Activated CD4-positive, alpha-beta T cell treated with anti-CD3 and anti-CD28 coated beads, Interleukin-2, amount 50 U/mL, for 24 hours (primary cell): ENCODE measurements at regions not wholly inside any gene's neighbourhood (a gene's known extent, or its start where the extent isn't known, plus 50 kb on each side); places are given as distances from the start of the nearest gene placed in this dataset.
"Not testable (repeated sequence)": the region's sequence is repeated elsewhere in the genome, so short reads cannot be mapped to it uniquely, and the experiment has no call there.

ENCODE experiments used
- DNase-seq, 2 donors: peaks; one replicate each; pipeline ENCODE4 v3.0.0-alpha.2; 2020; ENCODE audit warnings: low read depth in 1 of 2, low spot score in 1 of 2

DNA sequence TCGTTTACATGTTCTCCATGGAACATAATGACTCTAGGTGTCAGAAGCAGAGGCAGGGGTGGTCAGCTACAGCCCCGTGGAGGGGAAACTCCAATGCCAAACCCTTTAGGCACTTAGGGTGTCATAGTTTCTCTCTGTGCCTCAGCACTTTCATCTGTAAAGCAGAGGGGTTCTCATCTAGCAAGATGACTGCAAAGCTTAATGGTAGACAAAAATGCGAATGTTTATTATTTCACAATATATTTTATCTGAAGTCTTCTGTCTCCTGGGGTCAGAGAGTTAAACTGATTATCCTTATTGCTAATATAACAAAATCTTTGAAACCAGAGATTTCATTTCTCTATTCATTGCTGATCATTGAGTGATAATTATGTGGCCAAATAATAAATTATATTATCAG is 522.5 kb downstream of the TSN start:
- no peak for DNase-seq

DNA sequence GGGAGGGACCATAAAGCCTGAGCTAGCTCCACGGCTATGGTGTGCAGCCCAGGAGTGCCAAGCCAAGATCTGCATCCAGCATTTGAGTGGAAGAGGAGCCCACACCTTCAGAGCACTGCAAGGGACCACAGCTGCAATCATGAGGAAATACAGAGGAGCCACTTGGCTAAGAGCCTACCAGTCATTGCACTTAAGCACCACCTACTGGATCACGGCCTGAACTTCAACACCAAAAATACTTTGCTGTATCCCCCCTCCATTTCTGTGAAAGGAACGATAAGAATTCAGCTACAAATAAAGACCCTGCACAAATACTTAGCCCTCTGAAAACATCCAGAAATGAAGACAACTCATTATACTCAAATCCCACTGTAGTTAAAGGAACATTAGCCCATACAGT is 545.3 kb downstream of the TSN start:
- DNase-seq: no peak

DNA sequence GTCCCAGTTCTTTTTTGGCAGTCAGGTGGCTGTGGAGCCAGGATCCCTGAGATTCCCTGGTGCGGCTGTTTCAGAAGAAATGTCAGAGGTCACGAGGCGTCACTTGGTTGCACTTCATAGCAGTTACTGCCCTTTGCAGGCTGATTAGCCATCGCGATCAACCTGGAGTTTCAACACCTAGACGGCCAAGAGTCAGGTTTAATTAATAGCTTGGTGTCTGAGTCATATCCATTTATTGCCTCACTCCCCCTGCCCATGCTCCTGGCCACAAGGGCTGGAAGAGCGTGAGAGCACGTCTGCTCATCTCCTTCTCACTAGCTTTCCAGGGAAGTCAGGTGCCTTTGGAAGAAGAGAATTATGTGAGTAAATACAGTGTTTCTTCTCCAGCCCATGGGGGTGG is 552.3 kb downstream of the TSN start:
- DNase-seq: no peak

DNA sequence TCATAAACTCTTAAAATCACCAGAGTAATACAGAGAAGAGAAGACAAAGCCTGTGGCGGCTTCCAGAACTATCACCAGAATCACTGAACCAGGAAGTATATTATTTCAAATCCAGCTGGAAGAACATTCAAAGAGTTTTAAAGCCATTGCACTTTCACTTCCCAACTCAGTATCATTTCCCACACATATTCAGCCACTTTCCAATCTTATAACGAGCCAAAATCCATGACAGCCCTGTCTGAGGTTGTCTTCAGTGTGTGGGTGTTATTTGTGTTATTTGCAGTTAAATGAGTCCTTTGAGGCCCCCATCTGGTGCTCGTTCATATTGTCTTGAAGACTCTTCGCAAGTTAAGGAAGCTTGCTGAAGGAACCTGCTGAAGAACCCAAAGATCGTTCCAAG is 559.9 kb downstream of the TSN start:
- DNase-seq: no peak

- DNase-seq: no peak
Measured at GRCh38 chr2:122319539-122320132, 564.2 kb downstream of the TSN start.

DNA sequence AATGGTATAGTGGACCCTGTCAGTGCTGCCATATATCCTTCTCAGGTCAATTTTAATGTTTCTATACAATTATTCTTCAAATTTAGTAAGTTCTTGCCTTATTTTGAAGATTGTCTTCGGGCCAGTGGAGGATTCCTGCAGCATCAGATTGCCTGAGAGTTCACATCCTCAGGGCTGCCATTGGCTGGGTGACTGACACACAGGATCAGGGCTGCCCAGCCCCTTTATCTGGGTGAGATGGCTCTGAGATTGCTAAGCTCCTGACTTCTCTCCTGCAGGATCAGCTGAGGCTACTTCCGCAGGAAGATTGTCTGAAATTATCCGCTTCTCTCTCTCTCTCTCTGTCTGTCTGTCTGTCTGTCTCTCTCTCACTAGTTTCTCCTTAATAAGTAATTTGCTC is 567.4 kb downstream of the TSN start:
- DNase-seq: no peak

GRCh38 chr2:122323927-122324326 is 568.5 kb downstream of the TSN start:
- no peak for DNase-seq

DNA sequence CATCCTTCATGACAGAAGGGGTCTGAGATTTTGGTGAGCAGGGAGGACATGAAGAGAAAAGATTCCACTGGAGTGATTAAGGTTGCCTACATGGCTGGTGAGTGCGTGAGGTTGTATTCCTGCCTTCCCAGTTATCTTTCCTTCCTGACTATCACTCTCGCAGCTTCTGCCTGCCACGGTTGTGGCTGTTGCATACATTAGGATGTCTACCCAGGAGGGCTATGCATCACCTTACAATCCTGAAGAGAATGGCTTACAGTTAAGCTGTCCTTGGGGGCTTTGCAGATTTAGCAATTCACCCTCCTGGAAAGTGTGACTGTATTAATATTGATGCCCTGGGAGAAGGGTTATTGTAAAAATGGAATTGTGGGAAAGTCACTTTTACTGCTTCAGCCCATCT is 571.0 kb downstream of the TSN start:
- no peak for DNase-seq

DNA sequence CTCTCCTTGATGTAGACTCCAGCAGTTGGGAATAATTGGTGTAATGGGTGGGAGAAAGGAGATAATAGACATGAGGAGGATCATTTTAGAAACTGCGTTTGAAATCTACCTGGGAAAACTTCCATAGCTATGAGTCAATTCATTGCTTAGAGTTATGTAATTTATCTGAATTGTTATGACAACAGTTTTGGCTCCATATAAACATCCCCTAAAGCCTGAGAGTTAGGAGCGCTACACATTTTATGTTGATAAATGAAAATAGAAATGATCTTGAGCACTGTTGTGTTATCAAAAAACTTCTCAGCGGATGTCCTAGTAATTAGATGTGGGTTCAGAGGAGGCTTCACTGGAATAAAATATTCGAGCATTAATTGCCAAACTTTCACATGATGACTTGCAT is 573.4 kb downstream of the TSN start:
- no peak for DNase-seq

- DNase-seq: no peak
Measured at GRCh38 chr2:122329278-122329677, 573.8 kb downstream of the TSN start.

GRCh38 chr2:122333932-122334331 is 578.5 kb downstream of the TSN start:
- no peak for DNase-seq

DNA sequence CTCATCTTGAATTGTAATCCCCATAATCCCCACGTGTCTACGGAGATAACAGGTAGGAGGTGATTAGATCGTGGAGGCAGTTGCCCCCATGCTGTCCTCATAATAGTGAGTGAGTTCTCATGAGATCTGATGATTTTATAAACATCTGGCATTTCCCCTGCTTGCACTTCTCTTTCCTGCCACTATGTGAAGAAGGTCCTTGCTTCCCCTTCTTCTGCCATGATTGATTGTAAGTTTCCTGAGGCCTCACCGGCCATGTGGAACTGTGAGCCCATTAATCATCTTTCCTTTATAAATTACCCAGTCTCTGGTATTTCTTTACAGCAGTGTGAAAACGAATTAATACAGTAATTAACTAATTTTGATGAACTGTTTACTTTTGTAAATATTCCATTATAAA is 582.5 kb downstream of the TSN start:
- DNase-seq: no peak

GRCh38 chr2:122340246-122340645 is 584.8 kb downstream of the TSN start:
- DNase-seq: no peak

DNA sequence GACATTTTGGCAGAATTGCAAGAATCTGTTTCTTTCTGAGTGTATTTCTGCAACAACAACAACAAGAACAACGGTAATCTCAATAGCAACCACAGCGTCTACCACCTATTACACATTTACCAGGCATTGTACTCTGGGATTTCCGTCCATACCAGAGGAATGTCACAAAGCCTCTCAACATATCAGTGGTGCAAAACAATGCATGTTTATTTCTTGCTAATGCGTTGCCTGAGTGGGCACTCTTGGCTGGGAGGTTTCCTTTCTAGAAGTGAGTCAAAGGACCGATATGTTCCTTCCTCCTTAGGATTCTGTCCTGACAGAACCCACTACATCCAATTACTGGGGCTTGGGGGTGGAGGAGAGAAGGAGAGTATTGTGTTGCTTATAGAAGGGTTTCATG is 585.6 kb downstream of the TSN start:
- no peak for DNase-seq

GRCh38 chr2:122352151-122352550 is 596.7 kb downstream of the TSN start:
- DNase-seq: not testable (repeated sequence)

DNA sequence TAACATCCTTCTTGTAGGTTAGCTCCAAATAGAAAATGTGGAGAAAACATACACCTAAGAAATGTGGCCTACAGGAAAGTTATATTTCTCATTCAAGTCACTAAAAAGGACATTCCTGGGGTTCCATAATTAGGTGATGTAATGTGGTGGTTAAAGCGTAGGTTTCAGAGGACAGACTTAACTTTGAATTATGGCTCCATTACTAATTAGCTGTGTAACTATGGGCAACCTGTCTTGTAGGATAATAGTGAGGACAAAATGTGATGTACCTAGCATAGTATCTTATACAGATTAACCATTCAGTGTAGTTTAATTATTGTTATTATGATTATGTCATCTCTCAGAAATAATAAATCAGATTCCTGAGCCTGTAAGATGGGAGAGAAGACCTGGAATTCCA is 602.5 kb downstream of the TSN start:
- no peak for DNase-seq

GRCh38 chr2:122358729-122359128 is 603.3 kb downstream of the TSN start:
- DNase-seq: no peak

- no peak for DNase-seq
Measured at GRCh38 chr2:122363885-122364284, 608.4 kb downstream of the TSN start.

DNA sequence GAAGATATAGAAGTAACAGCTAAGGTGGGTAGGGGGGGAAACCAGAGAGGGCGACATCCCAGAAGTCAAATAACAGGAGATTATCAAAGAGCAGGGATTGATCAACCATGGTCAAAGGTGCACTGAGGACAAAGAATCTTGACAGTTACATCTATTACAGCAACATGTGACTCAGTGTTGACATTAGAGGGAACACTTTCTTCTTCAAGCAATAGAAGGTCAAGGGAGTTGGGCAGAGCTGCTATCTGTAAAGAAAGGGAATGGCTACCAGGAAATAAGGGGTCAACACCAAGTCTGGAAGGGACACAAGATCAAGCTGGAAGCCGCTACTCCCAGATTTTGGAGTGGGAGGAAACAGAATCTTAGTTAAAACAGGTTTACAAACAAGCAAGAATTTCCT is 611.0 kb downstream of the TSN start:
- DNase-seq: no peak

GRCh38 chr2:122366969-122367645 is 611.7 kb downstream of the TSN start:
- no peak for DNase-seq

- DNase-seq: no peak
Measured at GRCh38 chr2:122367646-122368010, 612.2 kb downstream of the TSN start.

- no peak for DNase-seq
Measured at GRCh38 chr2:122368576-122369243, 613.3 kb downstream of the TSN start.

- no peak for DNase-seq
Measured at GRCh38 chr2:122378521-122378920, 623.1 kb downstream of the TSN start.
